ENCODE measurements at regions not wholly inside any gene's neighbourhood (a gene's known extent, or its start where the extent isn't known, plus 50 kb on each side); places are given as distances from the start of the nearest gene placed in this dataset.

- H3K27me3 ChIP-seq (ENCODE audit: low read depth) = no peaks in the 10 kb centered on the region
- DNase-seq = no peak
- no peaks in the 10 kb centered on the region for H3K9me3 ChIP-seq (replicated peaks)
- no peaks in the 10 kb centered on the region for H3K36me3 ChIP-seq
- TF ChIP-seq, protein P1, sequence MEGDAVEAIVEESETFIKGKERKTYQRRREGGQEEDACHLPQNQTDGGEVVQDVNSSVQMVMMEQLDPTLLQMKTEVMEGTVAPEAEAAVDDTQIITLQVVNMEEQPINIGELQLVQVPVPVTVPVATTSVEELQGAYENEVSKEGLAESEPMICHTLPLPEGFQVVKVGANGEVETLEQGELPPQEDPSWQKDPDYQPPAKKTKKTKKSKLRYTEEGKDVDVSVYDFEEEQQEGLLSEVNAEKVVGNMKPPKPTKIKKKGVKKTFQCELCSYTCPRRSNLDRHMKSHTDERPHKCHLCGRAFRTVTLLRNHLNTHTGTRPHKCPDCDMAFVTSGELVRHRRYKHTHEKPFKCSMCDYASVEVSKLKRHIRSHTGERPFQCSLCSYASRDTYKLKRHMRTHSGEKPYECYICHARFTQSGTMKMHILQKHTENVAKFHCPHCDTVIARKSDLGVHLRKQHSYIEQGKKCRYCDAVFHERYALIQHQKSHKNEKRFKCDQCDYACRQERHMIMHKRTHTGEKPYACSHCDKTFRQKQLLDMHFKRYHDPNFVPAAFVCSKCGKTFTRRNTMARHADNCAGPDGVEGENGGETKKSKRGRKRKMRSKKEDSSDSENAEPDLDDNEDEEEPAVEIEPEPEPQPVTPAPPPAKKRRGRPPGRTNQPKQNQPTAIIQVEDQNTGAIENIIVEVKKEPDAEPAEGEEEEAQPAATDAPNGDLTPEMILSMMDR (IDR thresholded peaks at IDR 0.05; ENCODE audit: borderline replicate concordance) = no peak
- intact Hi-C loops (cut with micrococcal nuclease) = no loop called here
- H3K27ac ChIP-seq (replicated peaks) = no peak overlapping the region
- H3K4me3 ChIP-seq = no peak overlapping the region
- no peaks in the 10 kb centered on the region for H3K4me1 ChIP-seq
Measured at GRCh38 chr13:69092615-69093322, 1014.9 kb upstream of the ATXN8OS start.

DNA sequence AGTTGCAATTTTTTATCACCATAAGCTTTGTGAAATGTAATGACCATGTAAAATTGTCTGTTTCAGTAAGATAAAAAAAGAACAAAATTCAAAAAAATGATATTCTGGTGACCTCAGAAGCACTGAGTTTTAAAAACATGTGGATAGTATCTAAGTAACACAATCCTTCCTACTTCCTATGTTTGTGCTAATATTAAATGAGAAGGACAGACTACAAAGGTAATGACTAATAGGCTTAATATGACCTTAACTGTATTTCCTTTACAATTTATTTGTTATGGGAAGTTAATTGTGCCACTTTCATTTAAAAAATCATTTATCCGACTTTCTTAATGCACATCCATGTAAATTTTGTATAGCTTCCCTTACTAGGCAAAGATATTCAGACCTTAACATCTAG is 1030.4 kb upstream of the ATXN8OS start:
- DNase-seq = no peak
- no peak overlapping the region for H3K4me3 ChIP-seq
- H3K4me1 ChIP-seq = no peaks in the 10 kb centered on the region
- no peaks in the 10 kb centered on the region for H3K27me3 ChIP-seq (ENCODE audit: low read depth)
- no peaks in the 10 kb centered on the region for H3K9me3 ChIP-seq (replicated peaks)
- intact Hi-C loops (cut with micrococcal nuclease) = no loop called here
- no peak overlapping the region for H3K27ac ChIP-seq (replicated peaks)
- TF ChIP-seq, protein P1 (IDR thresholded peaks at IDR 0.05; ENCODE audit: borderline replicate concordance) = no peak
- no peaks in the 10 kb centered on the region for H3K36me3 ChIP-seq

GRCh38 chr13:69069554-69070133 is 1038.0 kb upstream of the ATXN8OS start:
- H3K27ac ChIP-seq (replicated peaks) = no peak overlapping the region
- no peak for DNase-seq
- H3K27me3 ChIP-seq (ENCODE audit: low read depth) = no peaks in the 10 kb centered on the region
- TF ChIP-seq, protein P1 (IDR thresholded peaks at IDR 0.05; ENCODE audit: borderline replicate concordance) = no peak
- no peaks in the 10 kb centered on the region for H3K36me3 ChIP-seq
- intact Hi-C loops (cut with micrococcal nuclease) = no loop called here
- no peaks in the 10 kb centered on the region for H3K4me1 ChIP-seq
- no peaks in the 10 kb centered on the region for H3K9me3 ChIP-seq (replicated peaks)
- no peak overlapping the region for H3K4me3 ChIP-seq

DNA sequence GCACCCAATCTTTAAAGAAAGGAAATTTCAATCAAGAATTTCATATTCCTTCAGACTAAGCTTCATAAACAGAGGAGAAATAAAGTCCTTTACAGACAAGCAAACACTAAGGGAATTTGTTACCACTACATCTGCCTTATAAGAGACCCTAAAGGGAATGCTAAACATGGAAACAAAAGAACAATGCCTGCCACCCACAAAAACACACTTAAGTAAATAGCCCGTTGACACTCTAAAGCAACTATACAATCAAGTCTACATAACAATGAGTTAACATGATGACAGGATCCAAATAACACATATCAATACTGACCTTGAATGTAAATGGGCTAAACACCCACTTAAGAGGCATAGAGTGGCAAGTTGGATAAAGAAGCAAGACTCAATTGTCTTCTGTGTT is 1056.9 kb upstream of the ATXN8OS start:
- H3K27me3 ChIP-seq (ENCODE audit: low read depth) = no peaks in the 10 kb centered on the region
- peaks cover 39% of the 10 kb centered on the region for H3K9me3 ChIP-seq (replicated peaks)
- no peaks in the 10 kb centered on the region for H3K4me1 ChIP-seq
- TF ChIP-seq, protein P1 (IDR thresholded peaks at IDR 0.05; ENCODE audit: borderline replicate concordance) = no peak
- intact Hi-C loops (cut with micrococcal nuclease) = no loop called here
- no peak overlapping the region for H3K27ac ChIP-seq (replicated peaks)
- no peaks in the 10 kb centered on the region for H3K36me3 ChIP-seq
- no peak overlapping the region for H3K4me3 ChIP-seq
- no peak for DNase-seq

DNA sequence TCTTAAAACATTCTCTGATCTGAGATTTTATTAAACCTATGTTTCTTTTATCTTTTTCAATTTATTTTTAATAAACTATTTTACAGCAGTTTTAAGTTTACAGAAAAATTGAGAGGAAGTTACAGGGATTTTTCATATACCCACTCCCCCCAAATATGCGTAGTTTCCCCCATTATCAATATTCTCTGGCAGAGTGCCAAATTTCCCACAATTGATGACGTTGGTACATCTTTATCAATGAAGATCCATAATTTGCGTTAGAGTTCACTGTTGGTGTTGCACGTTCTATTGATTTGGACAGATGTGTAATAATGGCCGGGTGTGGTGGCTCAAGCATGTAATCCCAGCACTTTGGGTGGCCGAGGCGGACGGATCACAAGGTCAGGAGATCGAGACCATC is 1063.0 kb upstream of the ATXN8OS start:
- no peak for DNase-seq
- H3K9me3 ChIP-seq (replicated peaks) = peaks cover 3% of the 10 kb centered on the region
- no peaks in the 10 kb centered on the region for H3K4me1 ChIP-seq
- H3K4me3 ChIP-seq = no peak overlapping the region
- H3K27me3 ChIP-seq (ENCODE audit: low read depth) = no peaks in the 10 kb centered on the region
- H3K27ac ChIP-seq (replicated peaks) = no peak overlapping the region
- no peaks in the 10 kb centered on the region for H3K36me3 ChIP-seq
- intact Hi-C loops (cut with micrococcal nuclease) = no loop called here
- TF ChIP-seq, protein P1 (IDR thresholded peaks at IDR 0.05; ENCODE audit: borderline replicate concordance) = no peak
